ENCODE measurements at regions not wholly inside any gene's neighbourhood (a gene's known extent, or its start where the extent isn't known, plus 50 kb on each side); places are given as distances from the start of the nearest gene placed in this dataset.

GRCh38 chr9:11871852-11872251 lies 821.3 kb upstream of the TYRP1 start:
- Mint-ChIP-seq H3K36me3 (ENCODE audit: low read depth) (no peaks in the 10 kb centered on the region), H3K9me3 (no peaks in the 10 kb centered on the region), H3K27me3 (ENCODE audit: low read depth, poor library complexity) (no peaks in the 10 kb centered on the region), H3K4me1 (no peaks in the 10 kb centered on the region), H3K27ac (no peak overlapping the region), H3K4me3 (no peak overlapping the region)
- no peak for DNase-seq
- TF ChIP-seq CTCF (IDR thresholded peaks at IDR 0.05): no peak

- Mint-ChIP-seq H3K36me3 (ENCODE audit: low read depth) (no peaks in the 10 kb centered on the region), H3K4me3 (no peak overlapping the region), H3K4me1 (no peaks in the 10 kb centered on the region), H3K27ac (no peak overlapping the region), H3K9me3 (no peaks in the 10 kb centered on the region), H3K27me3 (ENCODE audit: low read depth, poor library complexity) (no peaks in the 10 kb centered on the region)
- no peak for DNase-seq
- no peak for TF ChIP-seq CTCF (IDR thresholded peaks at IDR 0.05)
Observed at GRCh38 chr9:11872471-11872870, 820.7 kb upstream of the TYRP1 start.

- no peak for TF ChIP-seq CTCF (IDR thresholded peaks at IDR 0.05)
- H3K4me1 Mint-ChIP-seq: no peaks in the 10 kb centered on the region
- H3K36me3 Mint-ChIP-seq (ENCODE audit: low read depth): no peaks in the 10 kb centered on the region
- no peaks in the 10 kb centered on the region for H3K9me3 Mint-ChIP-seq
- no peak overlapping the region for H3K4me3 Mint-ChIP-seq
- no peaks in the 10 kb centered on the region for H3K27me3 Mint-ChIP-seq (ENCODE audit: low read depth, poor library complexity)
- no peak for DNase-seq
- H3K27ac Mint-ChIP-seq: no peak overlapping the region
Observed at GRCh38 chr9:11874414-11874813, 818.8 kb upstream of the TYRP1 start.

GRCh38 chr9:11892401-11892800 lies 800.8 kb upstream of the TYRP1 start:
- H3K27ac Mint-ChIP-seq: no peak overlapping the region
- no peak for DNase-seq
- no peaks in the 10 kb centered on the region for H3K4me1 Mint-ChIP-seq
- H3K36me3 Mint-ChIP-seq (ENCODE audit: low read depth): no peaks in the 10 kb centered on the region
- no peak for TF ChIP-seq CTCF (IDR thresholded peaks at IDR 0.05)
- peaks cover 5% of the 10 kb centered on the region for H3K9me3 Mint-ChIP-seq
- peaks cover 5% of the 10 kb centered on the region for H3K27me3 Mint-ChIP-seq (ENCODE audit: low read depth, poor library complexity)
- H3K4me3 Mint-ChIP-seq: no peak overlapping the region

DNA sequence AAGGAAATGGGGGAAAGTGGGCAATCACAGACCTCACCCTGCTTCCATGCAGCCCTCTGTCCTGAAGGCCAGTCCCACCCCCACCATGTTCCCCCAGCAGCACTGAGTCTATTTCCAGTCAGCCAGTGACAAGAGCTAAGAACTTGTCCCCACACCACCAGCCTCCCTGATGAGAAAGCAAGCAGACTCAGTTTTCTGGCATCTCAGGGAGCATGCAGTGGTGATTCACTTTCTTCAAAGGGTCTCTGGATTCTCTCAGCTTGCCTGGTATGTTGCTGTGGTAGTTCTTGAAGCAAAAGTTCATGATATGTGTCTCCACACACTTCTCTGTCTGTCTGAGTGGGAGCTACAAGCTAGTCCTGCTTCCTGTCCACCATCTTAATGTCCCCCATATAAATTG lies 799.9 kb upstream of the TYRP1 start:
- Mint-ChIP-seq H3K4me3 (no peak overlapping the region), H3K27me3 (ENCODE audit: low read depth, poor library complexity) (peaks cover 5% of the 10 kb centered on the region), H3K36me3 (ENCODE audit: low read depth) (no peaks in the 10 kb centered on the region), H3K9me3 (peaks cover 5% of the 10 kb centered on the region), H3K27ac (no peak overlapping the region), H3K4me1 (no peaks in the 10 kb centered on the region)
- no peak for DNase-seq
- no peak for TF ChIP-seq CTCF (IDR thresholded peaks at IDR 0.05)

- H3K27me3 Mint-ChIP-seq (ENCODE audit: low read depth, poor library complexity): peaks cover 5% of the 10 kb centered on the region
- no peak overlapping the region for H3K27ac Mint-ChIP-seq
- no peak for TF ChIP-seq CTCF (IDR thresholded peaks at IDR 0.05)
- no peak for DNase-seq
- no peaks in the 10 kb centered on the region for H3K4me1 Mint-ChIP-seq
- no peak overlapping the region for H3K4me3 Mint-ChIP-seq
- no peaks in the 10 kb centered on the region for H3K36me3 Mint-ChIP-seq (ENCODE audit: low read depth)
- peaks cover 5% of the 10 kb centered on the region for H3K9me3 Mint-ChIP-seq
Observed at GRCh38 chr9:11894136-11894535, 799.0 kb upstream of the TYRP1 start.
